ENCODE measurements at regions not wholly inside any gene's neighbourhood (a gene's known extent, or its start where the extent isn't known, plus 50 kb on each side); places are given as distances from the start of the nearest gene placed in this dataset.

GRCh38 chr16:73890186-73891128 is 406.2 kb upstream of the PSMD7 start:
- no peaks in the 10 kb centered on the region; the same call in 1 of the 2 replicates for H3K27me3 ChIP-seq (ENCODE audit: control insufficient read depth, insufficient read depth, low read length)
- H3K4me3 ChIP-seq (ENCODE audit: insufficient read depth, low read depth, low read length), result peak overlapping the region; percentile 8; the same call in 1 of the 2 replicates
- no peak for DNase-seq
- H3K36me3 ChIP-seq (replicated peaks; ENCODE audit: control insufficient read depth, insufficient read depth, low read length), result no peaks in the 10 kb centered on the region

- no peaks in the 10 kb centered on the region; the same call in 1 of the 2 replicates for H3K27me3 ChIP-seq (ENCODE audit: control insufficient read depth, insufficient read depth, low read length)
- H3K36me3 ChIP-seq (replicated peaks; ENCODE audit: control insufficient read depth, insufficient read depth, low read length), result no peaks in the 10 kb centered on the region
- DNase-seq, result no peak
- H3K4me3 ChIP-seq (ENCODE audit: insufficient read depth, low read depth, low read length), result no peak overlapping the region
Observed at GRCh38 chr16:73888840-73889490, 407.6 kb upstream of the PSMD7 start.

- Histone ChIP-seq H3K27me3 (ENCODE audit: control insufficient read depth, insufficient read depth, low read length) (no peaks in the 10 kb centered on the region; the same call in 1 of the 2 replicates), H3K36me3 (replicated peaks; ENCODE audit: control insufficient read depth, insufficient read depth, low read length) (no peaks in the 10 kb centered on the region), H3K4me3 (ENCODE audit: insufficient read depth, low read depth, low read length) (no peak overlapping the region)
- no peak for DNase-seq
Observed at GRCh38 chr16:73887911-73888310, 408.7 kb upstream of the PSMD7 start.

- H3K27me3 ChIP-seq (ENCODE audit: control insufficient read depth, insufficient read depth, low read length), result no peaks in the 10 kb centered on the region; the same call in 1 of the 2 replicates
- no peak overlapping the region for H3K4me3 ChIP-seq (ENCODE audit: insufficient read depth, low read depth, low read length)
- DNase-seq, result no peak
Observed at GRCh38 chr16:73886426-73886825, 410.2 kb upstream of the PSMD7 start.

GRCh38 chr16:73885319-73885718 is 411.3 kb upstream of the PSMD7 start:
- Histone ChIP-seq H3K27me3 (ENCODE audit: control insufficient read depth, insufficient read depth, low read length) (no peaks in the 10 kb centered on the region), H3K4me3 (ENCODE audit: insufficient read depth, low read depth, low read length) (no peak overlapping the region), H3K36me3 (replicated peaks; ENCODE audit: control insufficient read depth, insufficient read depth, low read length) (no peaks in the 10 kb centered on the region)
- DNase-seq, result no peak

More at GRCh38 chr16:73886426-73886825, 410.2 kb upstream of the PSMD7 start:
- H3K36me3 ChIP-seq (replicated peaks; ENCODE audit: control insufficient read depth, insufficient read depth, low read length), result no peaks in the 10 kb centered on the region

- H3K36me3 ChIP-seq (replicated peaks; ENCODE audit: control insufficient read depth, insufficient read depth, low read length), result no peaks in the 10 kb centered on the region
- no peak overlapping the region for H3K4me3 ChIP-seq (ENCODE audit: insufficient read depth, low read depth, low read length)
- DNase-seq, result no peak
- H3K27me3 ChIP-seq (ENCODE audit: control insufficient read depth, insufficient read depth, low read length), result no peaks in the 10 kb centered on the region
Observed at GRCh38 chr16:73883841-73884240, 412.8 kb upstream of the PSMD7 start.

GRCh38 chr16:73883126-73883525 is 413.5 kb upstream of the PSMD7 start:
- Histone ChIP-seq H3K4me3 (ENCODE audit: insufficient read depth, low read depth, low read length) (no peak overlapping the region), H3K27me3 (ENCODE audit: control insufficient read depth, insufficient read depth, low read length) (no peaks in the 10 kb centered on the region), H3K36me3 (replicated peaks; ENCODE audit: control insufficient read depth, insufficient read depth, low read length) (no peaks in the 10 kb centered on the region)
- no peak for DNase-seq

GRCh38 chr16:73882651-73883050 is 414.0 kb upstream of the PSMD7 start:
- no peaks in the 10 kb centered on the region for H3K27me3 ChIP-seq (ENCODE audit: control insufficient read depth, insufficient read depth, low read length)

GRCh38 chr16:73882033-73882432 is 414.6 kb upstream of the PSMD7 start:
- DNase-seq, result no peak

More at GRCh38 chr16:73882651-73883050, 414.0 kb upstream of the PSMD7 start:
- H3K4me3 ChIP-seq (ENCODE audit: insufficient read depth, low read depth, low read length), result no peak overlapping the region
- no peaks in the 10 kb centered on the region for H3K36me3 ChIP-seq (replicated peaks; ENCODE audit: control insufficient read depth, insufficient read depth, low read length)
- DNase-seq, result no peak

GRCh38 chr16:73879621-73880020 is 417.0 kb upstream of the PSMD7 start:
- DNase-seq, result no peak
- Histone ChIP-seq H3K4me3 (ENCODE audit: insufficient read depth, low read depth, low read length) (no peak overlapping the region), H3K36me3 (replicated peaks; ENCODE audit: control insufficient read depth, insufficient read depth, low read length) (no peaks in the 10 kb centered on the region), H3K27me3 (ENCODE audit: control insufficient read depth, insufficient read depth, low read length) (no peaks in the 10 kb centered on the region)

More at GRCh38 chr16:73882033-73882432, 414.6 kb upstream of the PSMD7 start:
- no peaks in the 10 kb centered on the region for H3K36me3 ChIP-seq (replicated peaks; ENCODE audit: control insufficient read depth, insufficient read depth, low read length)
- no peaks in the 10 kb centered on the region for H3K27me3 ChIP-seq (ENCODE audit: control insufficient read depth, insufficient read depth, low read length)
- no peak overlapping the region for H3K4me3 ChIP-seq (ENCODE audit: insufficient read depth, low read depth, low read length)

GRCh38 chr16:73878611-73879010 is 418.0 kb upstream of the PSMD7 start:
- DNase-seq, result peak; percentile 20
- Histone ChIP-seq H3K36me3 (replicated peaks; ENCODE audit: control insufficient read depth, insufficient read depth, low read length) (no peaks in the 10 kb centered on the region), H3K4me3 (ENCODE audit: insufficient read depth, low read depth, low read length) (no peak overlapping the region), H3K27me3 (ENCODE audit: control insufficient read depth, insufficient read depth, low read length) (no peaks in the 10 kb centered on the region)

GRCh38 chr16:73877150-73877549 is 419.5 kb upstream of the PSMD7 start:
- Histone ChIP-seq H3K27me3 (ENCODE audit: control insufficient read depth, insufficient read depth, low read length) (no peaks in the 10 kb centered on the region), H3K4me3 (ENCODE audit: insufficient read depth, low read depth, low read length) (no peak overlapping the region), H3K36me3 (replicated peaks; ENCODE audit: control insufficient read depth, insufficient read depth, low read length) (no peaks in the 10 kb centered on the region)
- DNase-seq, result no peak

- Histone ChIP-seq H3K4me3 (ENCODE audit: insufficient read depth, low read depth, low read length) (no peak overlapping the region), H3K36me3 (replicated peaks; ENCODE audit: control insufficient read depth, insufficient read depth, low read length) (no peaks in the 10 kb centered on the region), H3K27me3 (ENCODE audit: control insufficient read depth, insufficient read depth, low read length) (no peaks in the 10 kb centered on the region)
- no peak for DNase-seq
Observed at GRCh38 chr16:73875996-73876690, 420.5 kb upstream of the PSMD7 start.

GRCh38 chr16:73874324-73874723 is 422.3 kb upstream of the PSMD7 start:
- no peak for DNase-seq
- Histone ChIP-seq H3K27me3 (ENCODE audit: control insufficient read depth, insufficient read depth, low read length) (no peaks in the 10 kb centered on the region), H3K36me3 (replicated peaks; ENCODE audit: control insufficient read depth, insufficient read depth, low read length) (no peaks in the 10 kb centered on the region), H3K4me3 (ENCODE audit: insufficient read depth, low read depth, low read length) (no peak overlapping the region)

All from H7 (cell line).